ENCODE measurements at regions not wholly inside any gene's neighbourhood (a gene's known extent, or its start where the extent isn't known, plus 50 kb on each side); places are given as distances from the start of the nearest gene placed in this dataset.
"Not testable (repeated sequence)": the region's sequence is repeated elsewhere in the genome, so short reads cannot be mapped to it uniquely, and the experiment has no call there.

GRCh38 chr12:68537571-68537970 is 73.1 kb upstream of the RAP1B start:
- peaks cover 2% of the 10 kb centered on the region for H3K36me3 Mint-ChIP-seq (ENCODE audit: low read depth)
- H3K4me1 Mint-ChIP-seq (ENCODE audit: low read depth) = peaks cover 44% of the 10 kb centered on the region
- peaks cover 5% of the 10 kb centered on the region for H3K9me3 Mint-ChIP-seq
- H3K27ac Mint-ChIP-seq = no peak overlapping the region
- no peaks in the 10 kb centered on the region for H3K27me3 Mint-ChIP-seq (ENCODE audit: low read depth)
- no peak overlapping the region for H3K4me3 Mint-ChIP-seq

DNA sequence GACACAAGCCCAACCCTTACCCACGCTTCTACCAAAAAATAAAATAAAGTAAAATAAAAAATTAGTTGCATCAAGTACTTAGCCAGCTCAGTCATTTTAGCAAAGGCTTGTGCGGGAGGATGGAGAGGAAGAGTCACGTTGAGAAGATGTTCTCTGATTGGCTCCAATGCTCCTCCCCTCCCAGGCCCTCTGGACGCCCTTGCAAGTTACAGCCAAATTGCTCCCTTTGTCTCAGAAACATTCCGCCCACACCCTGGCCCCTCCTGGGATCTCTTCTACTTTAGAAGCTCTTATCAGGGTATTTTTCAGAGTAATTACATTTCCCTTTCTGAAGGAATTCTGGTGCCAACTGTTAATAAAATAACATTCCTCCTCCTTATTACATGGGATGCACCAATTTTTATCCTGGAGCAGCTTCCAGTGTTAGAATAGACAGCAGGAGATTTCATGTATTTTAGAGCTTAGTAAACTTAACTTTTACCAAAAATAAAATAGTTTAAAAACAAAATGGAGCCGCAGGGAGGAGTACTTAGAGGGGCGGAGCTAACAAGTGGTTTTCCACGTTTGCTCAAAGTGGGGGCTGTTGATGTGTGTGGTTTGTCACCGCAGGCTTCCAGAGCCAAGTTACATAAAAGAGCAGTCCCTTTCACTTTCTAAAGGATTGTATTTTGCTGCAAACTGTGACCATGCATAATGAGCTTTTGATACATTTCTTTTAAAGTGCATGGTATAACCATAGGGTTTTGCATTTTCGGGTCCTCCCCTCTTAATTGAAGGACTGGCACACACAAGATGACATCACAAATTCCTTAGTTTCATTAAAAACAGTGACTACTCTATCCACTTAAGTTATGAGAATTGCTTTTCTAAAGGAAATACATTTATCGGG is 71.7 kb upstream of the RAP1B start:
- peak overlapping the region; percentile 16 for H3K4me3 Mint-ChIP-seq
- H3K9me3 Mint-ChIP-seq = peaks cover 5% of the 10 kb centered on the region
- peak overlapping the region; percentile 58 for H3K27ac Mint-ChIP-seq
- peaks cover 2% of the 10 kb centered on the region for H3K36me3 Mint-ChIP-seq (ENCODE audit: low read depth)
- H3K27me3 Mint-ChIP-seq (ENCODE audit: low read depth) = no peaks in the 10 kb centered on the region
- peaks cover 39% of the 10 kb centered on the region for H3K4me1 Mint-ChIP-seq (ENCODE audit: low read depth)

- peaks cover 2% of the 10 kb centered on the region for H3K36me3 Mint-ChIP-seq (ENCODE audit: low read depth)
- H3K27me3 Mint-ChIP-seq (ENCODE audit: low read depth) = no peaks in the 10 kb centered on the region
- peaks cover 39% of the 10 kb centered on the region for H3K4me1 Mint-ChIP-seq (ENCODE audit: low read depth)
- peak overlapping the region; percentile 58 for H3K27ac Mint-ChIP-seq
- peak overlapping the region; percentile 16 for H3K4me3 Mint-ChIP-seq
- peaks cover 8% of the 10 kb centered on the region for H3K9me3 Mint-ChIP-seq
Measured at GRCh38 chr12:68539615-68539952, 71.1 kb upstream of the RAP1B start.

DNA sequence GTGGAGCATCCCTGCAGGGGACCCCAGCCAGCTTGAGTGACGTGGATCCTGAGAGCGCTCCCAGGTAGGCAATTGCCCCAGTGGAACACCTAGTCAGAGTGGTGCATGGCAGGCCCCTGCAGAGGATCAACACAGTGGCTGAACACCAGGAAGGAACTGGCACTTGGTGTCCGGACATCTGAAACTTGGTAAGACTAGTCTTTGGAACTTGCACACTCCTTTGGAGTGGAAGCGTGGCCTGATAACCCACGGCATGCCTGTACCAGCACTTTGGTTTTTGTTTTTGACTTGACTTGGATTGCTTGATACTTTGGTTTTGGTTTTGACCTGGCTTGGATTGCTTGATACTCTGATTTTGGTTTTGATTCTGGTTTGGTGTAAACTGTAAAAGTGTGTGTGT is 69.9 kb upstream of the RAP1B start:
- H3K27me3 Mint-ChIP-seq (ENCODE audit: low read depth); H3K27ac Mint-ChIP-seq; H3K4me3 Mint-ChIP-seq; H3K36me3 Mint-ChIP-seq (ENCODE audit: low read depth): not testable (repeated sequence)
- H3K4me1 Mint-ChIP-seq (ENCODE audit: low read depth) = peaks cover 39% of the 10 kb centered on the region
- H3K9me3 Mint-ChIP-seq = peaks cover 12% of the 10 kb centered on the region

GRCh38 chr12:68547318-68547717 is 63.4 kb upstream of the RAP1B start:
- Mint-ChIP-seq H3K36me3 (ENCODE audit: low read depth) (peaks cover 10% of the 10 kb centered on the region), H3K9me3 (peaks cover 42% of the 10 kb centered on the region)
- not testable (repeated sequence) for H3K27ac Mint-ChIP-seq; H3K27me3 Mint-ChIP-seq (ENCODE audit: low read depth); H3K4me3 Mint-ChIP-seq; H3K4me1 Mint-ChIP-seq (ENCODE audit: low read depth)

- Mint-ChIP-seq H3K9me3 (peaks cover 24% of the 10 kb centered on the region), H3K27me3 (ENCODE audit: low read depth) (peaks cover 21% of the 10 kb centered on the region), H3K36me3 (ENCODE audit: low read depth) (peaks cover 10% of the 10 kb centered on the region)
- H3K27ac Mint-ChIP-seq; H3K4me1 Mint-ChIP-seq (ENCODE audit: low read depth); H3K4me3 Mint-ChIP-seq: not testable (repeated sequence)
Measured at GRCh38 chr12:68552605-68553195, 58.0 kb upstream of the RAP1B start.

- peaks cover 20% of the 10 kb centered on the region for H3K4me1 Mint-ChIP-seq (ENCODE audit: low read depth)
- H3K27me3 Mint-ChIP-seq (ENCODE audit: low read depth) = peaks cover 17% of the 10 kb centered on the region
- H3K36me3 Mint-ChIP-seq (ENCODE audit: low read depth) = no peaks in the 10 kb centered on the region
- no peak overlapping the region for H3K4me3 Mint-ChIP-seq
- no peak overlapping the region for H3K27ac Mint-ChIP-seq
- no peaks in the 10 kb centered on the region for H3K9me3 Mint-ChIP-seq
Measured at GRCh38 chr12:68557011-68557730, 53.5 kb upstream of the RAP1B start.

- H3K4me1 Mint-ChIP-seq (ENCODE audit: low read depth) = peaks cover 24% of the 10 kb centered on the region
- no peaks in the 10 kb centered on the region for H3K9me3 Mint-ChIP-seq
- H3K36me3 Mint-ChIP-seq (ENCODE audit: low read depth) = no peaks in the 10 kb centered on the region
- H3K27me3 Mint-ChIP-seq (ENCODE audit: low read depth) = peaks cover 15% of the 10 kb centered on the region
- H3K4me3 Mint-ChIP-seq = no peak overlapping the region
- H3K27ac Mint-ChIP-seq = no peak overlapping the region
Measured at GRCh38 chr12:68559246-68559645, 51.5 kb upstream of the RAP1B start.

- no peak overlapping the region for H3K27ac Mint-ChIP-seq
- H3K4me1 Mint-ChIP-seq (ENCODE audit: low read depth) = peaks cover 34% of the 10 kb centered on the region
- peaks cover 9% of the 10 kb centered on the region for H3K27me3 Mint-ChIP-seq (ENCODE audit: low read depth)
- no peaks in the 10 kb centered on the region for H3K36me3 Mint-ChIP-seq (ENCODE audit: low read depth)
- no peak overlapping the region for H3K4me3 Mint-ChIP-seq
- H3K9me3 Mint-ChIP-seq = no peaks in the 10 kb centered on the region
Measured at GRCh38 chr12:68559984-68560850, 50.5 kb upstream of the RAP1B start.

DNA sequence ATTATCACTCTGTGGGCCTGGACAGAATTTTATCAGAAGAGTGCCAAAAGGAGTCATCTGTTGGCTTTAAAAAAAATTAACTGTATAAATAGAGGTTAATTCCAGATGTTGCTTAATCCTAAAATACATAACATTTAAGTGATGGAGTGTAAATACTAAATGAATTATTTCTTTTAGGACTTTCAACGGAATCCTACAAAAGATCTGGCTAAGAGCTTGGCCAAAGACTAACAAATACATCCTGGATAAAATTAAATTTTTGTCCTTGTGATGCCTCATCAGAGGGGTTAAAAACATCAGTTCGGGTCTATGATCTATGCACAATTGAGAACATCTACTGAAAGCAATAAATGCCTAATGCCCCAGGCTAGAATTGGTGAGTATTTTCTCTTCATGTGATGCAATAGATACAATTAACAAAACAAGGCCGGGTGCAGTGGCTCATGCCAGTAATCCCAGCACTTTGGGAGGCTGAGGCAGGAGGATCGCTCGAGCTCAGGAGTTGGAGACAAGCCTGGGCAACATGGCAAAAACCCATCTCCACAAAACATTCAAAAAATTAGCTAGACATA is 49.8 kb upstream of the RAP1B start:
- Mint-ChIP-seq H3K27me3 (ENCODE audit: low read depth) (peaks cover 6% of the 10 kb centered on the region), H3K27ac (no peak overlapping the region)

More for the DNA sequence above, 49.8 kb upstream of the RAP1B start:
- Mint-ChIP-seq H3K9me3 (no peaks in the 10 kb centered on the region), H3K4me3 (no peak overlapping the region), H3K36me3 (ENCODE audit: low read depth) (no peaks in the 10 kb centered on the region), H3K4me1 (ENCODE audit: low read depth) (peaks cover 37% of the 10 kb centered on the region)

Measured in T-helper 1 cell treated with Interleukin-12 subunit alpha and Interleukin-12 subunit beta and Interleukin-4 antibody, amounts not matched to agents 30 μg/mL and 1 μg/mL, for 36 hours (primary cell).